Bone marrow (tissue), 2 donors: ENCODE measurements at regions not wholly inside any gene's neighbourhood (a gene's known extent, or its start where the extent isn't known, plus 50 kb on each side); places are given as distances from the start of the nearest gene placed in this dataset.

Experiments
- DNase-seq, 2 donors: peaks; one replicate each; lab custom pipeline; 2025; lab: John Stamatoyannopoulos, UW

DNA sequence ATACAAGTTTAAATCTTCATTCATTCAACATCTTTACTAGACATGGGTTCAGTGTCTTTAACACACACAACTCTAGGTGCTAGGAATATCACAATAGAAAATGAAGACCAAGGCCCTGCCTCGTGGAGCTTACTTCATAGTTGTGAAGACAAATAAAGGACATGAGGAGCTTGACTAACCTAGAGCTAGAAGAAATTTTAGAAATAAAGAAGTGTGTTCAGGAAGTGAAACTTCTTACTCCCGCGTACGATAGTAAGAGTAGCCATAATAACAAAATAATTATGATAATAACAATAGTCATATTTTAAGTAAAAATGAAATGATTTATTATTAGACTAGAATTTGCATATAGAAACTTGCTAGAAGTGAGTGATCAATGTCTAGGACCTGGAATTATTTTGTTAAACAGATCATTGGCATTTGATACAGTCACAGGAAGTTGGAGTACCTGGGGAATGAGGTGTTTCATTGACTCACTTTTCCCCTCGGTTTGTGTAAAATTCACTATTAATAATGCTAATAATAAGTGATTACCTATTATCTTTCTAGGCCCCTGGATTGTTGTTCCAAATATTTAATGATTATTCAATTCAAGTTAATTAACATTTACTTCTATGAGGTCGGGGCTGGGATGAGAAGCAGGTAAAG lies 331.3 kb downstream of the NSG2 start:
- DNase-seq, result no peak

- DNase-seq, result no peak
Measured at GRCh38 chr5:174378121-174378874, 332.8 kb downstream of the NSG2 start.

DNA sequence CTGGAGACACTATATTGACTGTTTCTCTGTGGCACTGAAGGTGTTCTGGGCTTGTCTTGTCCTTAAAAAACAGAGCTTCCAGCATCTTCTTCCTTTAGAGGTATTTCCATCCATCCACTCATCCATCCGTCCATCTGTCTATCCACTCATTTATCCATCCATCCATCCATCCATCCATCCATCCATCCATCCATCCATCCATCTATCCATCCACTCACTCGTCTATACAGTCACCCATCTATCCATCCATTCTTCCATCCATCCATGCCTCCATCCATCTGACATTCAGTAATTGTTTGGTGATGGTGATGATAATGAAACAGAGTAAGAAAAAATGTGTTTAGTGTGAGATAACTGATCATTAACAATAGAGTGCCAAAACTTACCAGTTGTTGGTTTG lies 334.8 kb downstream of the NSG2 start:
- no peak for DNase-seq

DNA sequence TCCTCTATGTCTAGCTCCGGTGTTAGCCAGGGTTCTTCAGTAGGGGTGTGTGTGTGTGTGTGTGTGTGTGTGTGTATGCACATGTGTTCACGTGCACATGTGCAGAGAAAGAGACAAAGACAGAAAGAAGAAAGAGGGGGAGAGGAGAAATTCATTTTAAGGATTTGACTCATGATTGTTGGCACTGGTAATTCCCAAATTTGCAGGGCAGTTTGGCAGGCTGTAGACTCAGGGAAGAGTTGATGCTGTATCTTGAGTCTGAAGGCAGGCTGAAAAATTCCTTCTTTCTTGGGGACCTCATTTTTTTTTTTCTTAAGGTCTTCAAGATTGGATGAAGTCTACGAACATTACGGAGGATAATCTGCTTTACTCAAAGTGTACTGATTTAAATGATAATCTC lies 335.7 kb downstream of the NSG2 start:
- no peak for DNase-seq

DNA sequence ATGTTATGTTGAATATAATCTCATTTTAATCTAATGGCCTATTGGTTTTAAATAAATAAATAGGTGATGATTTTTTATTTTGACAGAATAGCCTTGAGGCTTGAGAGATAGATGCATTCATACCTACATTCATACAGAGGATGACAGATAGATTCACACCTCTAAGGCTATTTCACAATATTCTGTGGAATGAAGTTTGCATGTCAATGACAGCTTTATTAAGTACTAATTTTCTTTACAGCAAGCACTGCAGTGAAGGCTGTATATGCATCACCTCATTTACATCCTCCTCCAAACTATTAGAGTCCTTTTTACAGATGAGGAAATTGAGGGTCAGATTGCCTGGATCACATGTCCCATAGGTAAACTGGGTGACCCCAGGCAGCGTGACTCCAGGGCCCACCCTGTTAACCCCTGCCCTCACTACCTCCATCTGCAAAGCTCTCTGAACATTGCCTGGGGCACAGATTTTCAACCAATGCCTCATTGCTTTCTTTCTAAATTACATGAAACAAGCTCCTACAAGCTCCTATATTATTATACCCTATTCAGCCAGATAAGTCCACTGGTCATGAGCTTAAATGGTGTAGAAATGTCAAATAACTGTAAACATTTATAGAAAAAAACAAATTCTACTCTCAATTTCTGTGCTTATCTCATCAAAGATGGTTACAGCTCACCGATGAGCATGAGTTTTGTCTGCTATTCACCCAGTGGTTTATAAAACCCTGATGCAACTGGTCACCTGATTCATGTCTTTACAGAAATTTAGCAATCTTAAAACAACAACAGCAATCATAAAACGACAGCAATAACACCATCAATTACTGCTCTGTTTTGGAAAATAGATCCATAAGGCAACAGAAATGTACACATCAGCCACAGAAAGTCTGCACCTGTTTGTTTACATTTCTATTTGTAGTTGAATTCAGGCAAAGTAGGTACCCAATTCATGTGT lies 338.0 kb downstream of the NSG2 start:
- DNase-seq, result no peak

- no peak for DNase-seq
Measured at GRCh38 chr5:174384509-174384947, 339.0 kb downstream of the NSG2 start.

DNA sequence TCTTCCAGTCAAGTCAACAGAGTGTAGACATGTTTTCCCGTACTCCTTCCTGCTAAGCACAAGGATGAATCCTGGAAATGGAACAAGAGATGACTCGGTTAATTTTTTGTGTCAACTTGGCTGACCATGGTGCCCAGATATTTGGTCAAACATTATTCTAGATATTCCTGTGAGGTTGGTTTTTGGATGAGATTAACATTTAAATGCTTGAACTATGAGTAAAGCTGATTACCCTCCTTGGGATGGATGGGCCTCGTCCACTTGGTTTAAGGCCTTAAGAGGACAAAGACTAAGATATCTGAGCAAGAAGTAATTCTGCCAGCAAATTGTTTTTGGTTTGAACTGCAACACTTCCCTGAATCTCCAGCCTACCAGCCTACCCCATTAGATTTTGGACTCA lies 338.1 kb upstream of the MSX2 start:
- no peak for DNase-seq

GRCh38 chr5:174386846-174387245 lies 337.5 kb upstream of the MSX2 start:
- DNase-seq, result no peak

DNA sequence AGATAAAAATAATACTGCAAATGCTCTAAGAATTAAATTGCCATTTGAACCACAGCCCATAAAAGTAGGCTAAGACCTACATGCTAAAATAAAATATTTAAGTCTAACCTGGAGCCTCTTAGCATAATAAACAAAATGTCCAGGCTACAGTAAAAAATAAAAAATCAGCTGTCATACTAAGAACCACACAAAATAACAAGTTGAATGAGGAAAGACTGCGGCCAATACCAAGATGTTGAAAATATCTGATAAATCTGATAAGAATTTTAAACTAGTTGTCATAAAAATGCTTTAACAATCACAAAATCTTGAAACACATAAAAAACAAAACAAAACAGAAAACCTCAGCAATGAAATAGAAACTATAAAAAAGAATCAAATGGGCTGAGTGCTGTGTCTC lies 336.9 kb upstream of the MSX2 start:
- DNase-seq, result no peak

GRCh38 chr5:174392892-174393291 lies 331.5 kb upstream of the MSX2 start:
- no peak for DNase-seq

- no peak for DNase-seq
Measured at GRCh38 chr5:174396541-174396940, 327.8 kb upstream of the MSX2 start.

- DNase-seq, result no peak
Measured at GRCh38 chr5:174397206-174397605, 327.2 kb upstream of the MSX2 start.

DNA sequence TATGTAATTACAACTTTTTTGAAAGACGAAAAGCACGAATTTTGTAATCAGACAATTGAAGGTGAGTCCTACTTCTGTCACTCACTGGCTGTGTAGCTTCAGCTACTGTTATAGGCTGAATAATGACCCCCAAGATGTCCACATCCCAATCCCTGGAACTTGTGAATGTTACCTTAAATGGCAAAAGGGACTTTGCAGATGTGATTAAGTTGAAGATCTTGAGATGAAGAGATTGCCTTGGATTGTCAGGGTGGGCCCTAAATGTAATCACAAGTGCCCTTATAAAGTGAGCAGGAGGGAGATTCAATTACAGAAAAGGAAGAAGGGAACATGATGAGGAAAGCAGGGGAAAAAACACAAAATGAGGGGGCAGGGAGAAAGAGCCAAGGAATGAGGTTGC lies 326.2 kb upstream of the MSX2 start:
- no peak for DNase-seq

GRCh38 chr5:174399411-174399810 lies 325.0 kb upstream of the MSX2 start:
- no peak for DNase-seq

- DNase-seq, result no peak
Measured at GRCh38 chr5:174400461-174400860, 323.9 kb upstream of the MSX2 start.

GRCh38 chr5:174401793-174402192 lies 322.6 kb upstream of the MSX2 start:
- DNase-seq, result no peak

GRCh38 chr5:174402222-174402812 lies 322.1 kb upstream of the MSX2 start:
- DNase-seq, result no peak

DNA sequence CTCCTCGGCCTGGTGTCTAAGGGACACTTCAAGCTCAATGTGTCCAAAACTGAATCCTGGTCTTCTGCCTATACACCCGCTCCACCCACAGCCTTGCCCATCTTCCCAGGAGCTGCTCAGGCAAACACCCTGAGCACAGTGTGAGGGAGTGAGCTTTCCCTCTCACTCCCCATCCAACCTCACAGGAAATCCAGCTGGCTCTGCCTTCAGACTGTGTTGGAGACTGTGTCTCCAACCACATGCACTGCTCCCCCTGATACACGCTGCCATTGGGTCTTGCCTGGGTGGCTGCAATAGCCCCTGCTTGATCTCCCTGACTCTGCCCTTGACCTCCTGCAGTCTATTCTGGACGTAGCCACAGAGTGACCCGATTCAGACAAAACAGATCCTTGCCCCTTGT lies 319.5 kb upstream of the MSX2 start:
- no peak for DNase-seq

DNA sequence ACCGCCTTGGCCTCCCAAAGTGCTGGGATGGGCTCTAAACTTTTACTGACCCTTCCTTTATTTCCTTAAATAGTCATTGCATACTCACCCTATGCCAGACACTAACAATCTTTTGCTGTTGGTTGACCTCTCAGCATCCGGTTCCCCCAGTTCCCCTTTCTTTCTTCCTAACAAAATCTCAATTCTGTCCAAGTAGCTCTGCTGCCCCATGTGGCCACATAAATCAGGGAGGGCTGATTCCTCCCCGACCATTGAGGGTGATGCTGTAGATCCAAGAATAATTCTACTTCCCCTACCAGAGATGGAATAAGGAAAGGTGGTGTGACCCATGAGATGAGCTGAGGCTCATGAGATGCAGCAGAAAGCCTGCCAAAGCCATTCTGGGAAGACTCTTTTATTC lies 315.3 kb upstream of the MSX2 start:
- DNase-seq, result no peak

- no peak for DNase-seq
Measured at GRCh38 chr5:174409971-174410370, 314.4 kb upstream of the MSX2 start.

DNA sequence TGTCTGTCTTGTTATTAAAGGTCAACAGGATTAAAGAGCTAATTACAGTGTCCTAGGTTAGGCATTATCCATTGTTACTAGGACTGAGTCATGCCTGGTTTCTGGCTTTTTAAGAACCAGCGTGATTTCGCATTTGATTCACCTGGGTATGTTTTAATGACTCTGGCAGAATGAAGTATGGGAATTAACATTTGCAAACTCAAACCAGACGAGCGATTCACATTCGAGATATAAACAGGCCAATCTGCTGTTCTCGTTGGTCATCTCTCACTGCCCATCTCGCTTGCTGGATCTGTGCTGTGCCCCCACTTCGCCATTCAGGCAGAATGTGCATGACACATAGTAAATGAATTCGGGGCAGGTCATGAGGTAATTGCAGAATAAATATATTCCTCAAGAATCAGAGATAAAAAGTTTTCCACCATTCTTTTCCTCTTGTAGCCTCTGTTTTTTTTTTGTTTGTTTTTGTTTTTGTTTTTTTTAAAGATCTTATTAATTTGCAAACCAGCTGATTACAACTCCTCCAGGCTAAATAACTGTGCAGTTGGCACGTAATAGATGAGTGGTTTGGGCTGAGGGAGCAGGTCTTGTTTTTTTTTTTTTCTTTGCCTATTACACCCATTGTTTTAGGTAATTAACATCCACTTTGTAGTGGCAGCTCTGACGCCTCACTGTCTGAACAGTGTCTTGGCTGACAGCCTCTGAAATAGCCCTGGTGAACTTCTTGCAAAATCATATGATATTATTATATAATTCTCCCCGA lies 313.5 kb upstream of the MSX2 start:
- DNase-seq, result no peak

- DNase-seq, result no peak
Measured at GRCh38 chr5:174411479-174411819, 312.9 kb upstream of the MSX2 start.
